Mesendoderm (in vitro differentiated cells): ENCODE measurements at regions not wholly inside any gene's neighbourhood (a gene's known extent, or its start where the extent isn't known, plus 50 kb on each side); places are given as distances from the start of the nearest gene placed in this dataset.

Experiments
- DNase-seq: peaks from one replicate; pipeline ENCODE4 v3.0.0; 2013
- H2AK5ac ChIP-seq: 2 replicates; pipeline ENCODE4 v1.6.1; 2013; ENCODE audit warnings: low read length, inconsistent platforms
- H2BK120ac ChIP-seq: 2 replicates; pipeline ENCODE4 v1.6.1; 2013; ENCODE audit warnings: low read depth, mild to moderate bottlenecking, low read length, moderate library complexity, mixed read lengths
- H2BK15ac ChIP-seq: replicated peaks from 2 replicates; pipeline ENCODE4 v1.6.1; 2013; ENCODE audit warnings: low read depth, mild to moderate bottlenecking, moderate library complexity
- H2BK5ac ChIP-seq: 2 replicates; pipeline ENCODE4 v1.6.1; 2013; ENCODE audit warnings: low read length, inconsistent platforms
- H3K18ac ChIP-seq: 2 replicates; pipeline ENCODE4 v1.6.1; 2013; ENCODE audit warnings: mild to moderate bottlenecking, low read length, mixed read lengths
- H3K23ac ChIP-seq: one replicate; pipeline ENCODE4 v1.6.1; 2013; ENCODE audit warnings: low read length
- H3K27ac ChIP-seq: 2 replicates; pipeline ENCODE4 v1.5.1; 2013; ENCODE audit warnings: low read depth, mild to moderate bottlenecking, inconsistent platforms, low read length, moderate library complexity
- H3K27me3 ChIP-seq: 2 replicates; pipeline ENCODE4 v1.6.1; 2013; ENCODE audit warnings: low read length, control low read depth, mild to moderate bottlenecking, inconsistent platforms; ENCODE audit not compliant: insufficient read depth, poor library complexity
- H3K36me3 ChIP-seq: 2 replicates; pipeline ENCODE4 v1.6.1; 2013; ENCODE audit warnings: low read length, inconsistent platforms; ENCODE audit not compliant: control insufficient read depth, insufficient read depth
- H3K4ac ChIP-seq: one replicate; pipeline ENCODE4 v1.6.1; 2013; ENCODE audit warnings: low read depth, mild to moderate bottlenecking, low read length, moderate library complexity
- H3K4me1 ChIP-seq: 2 replicates; pipeline ENCODE4 v1.6.1; 2013; ENCODE audit warnings: low read depth, low read length, inconsistent platforms; ENCODE audit not compliant: control insufficient read depth
- H3K4me2 ChIP-seq: 2 replicates; pipeline ENCODE4 v1.6.1; 2013; ENCODE audit warnings: low read length
- H3K4me3 ChIP-seq: 2 replicates; pipeline ENCODE4 v1.5.1; 2013; ENCODE audit warnings: mild to moderate bottlenecking, low read length
- H3K56ac ChIP-seq: one replicate; pipeline ENCODE4 v1.6.1; 2013; ENCODE audit warnings: low read length
- H3K79me1 ChIP-seq: 2 replicates; pipeline ENCODE4 v1.6.1; 2013; ENCODE audit warnings: low read length, inconsistent platforms
- H3K79me2 ChIP-seq: 2 replicates; pipeline ENCODE4 v1.6.1; 2013; ENCODE audit warnings: mild to moderate bottlenecking, low read length; ENCODE audit not compliant: control insufficient read depth, insufficient read depth
- H3K9ac ChIP-seq: 2 replicates; pipeline ENCODE4 v1.6.1; 2013; ENCODE audit warnings: low read length, inconsistent platforms
- H4K5ac ChIP-seq: one replicate; pipeline ENCODE4 v1.6.1; 2013; ENCODE audit warnings: low read length
- H4K8ac ChIP-seq: one replicate; pipeline ENCODE4 v1.6.1; 2013; ENCODE audit warnings: low read depth, mild to moderate bottlenecking, control low read depth, low read length, moderate library complexity
- WGBS: extraction: QIAGEN DNeasy Blood & Tissue Kit; methylation state at CpG from one replicate; pipeline ENCODE4 v1.1.7; 2013; ENCODE audit warnings: low lambda C conversion rate, missing lambda C conversion rate; ENCODE audit not compliant: insufficient coverage; ENCODE audit errors: extremely low coverage; 5-methylcytosine and 5-hydroxymethylcytosine counted together

DNA sequence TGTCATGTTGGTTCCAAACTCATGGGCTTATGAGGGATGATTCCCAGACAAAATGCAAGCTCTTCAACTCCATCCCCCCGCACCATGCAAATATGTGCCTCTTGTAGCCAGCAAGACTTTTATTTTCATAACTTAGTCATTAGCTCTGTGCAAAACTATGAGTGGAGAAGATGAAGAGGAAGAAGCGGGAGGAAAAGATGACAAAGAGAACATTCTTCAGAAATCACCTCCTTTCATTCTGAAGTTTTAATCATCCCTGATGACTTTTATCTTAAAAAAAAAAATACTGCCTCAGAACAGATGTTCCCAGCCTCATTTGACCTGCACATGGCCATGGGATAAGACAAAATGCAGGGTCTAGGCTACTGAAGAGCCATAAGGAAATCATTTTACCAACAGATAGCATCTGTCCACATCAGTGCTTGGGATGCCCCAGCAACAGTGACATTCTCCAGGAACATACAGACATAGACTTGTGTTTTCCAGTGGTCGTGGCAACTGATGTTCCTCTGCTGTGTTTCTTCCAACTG lies 145.5 kb downstream of the WNT5A start:
- H3K4me3 ChIP-seq: no peak overlapping the region
- H2BK5ac ChIP-seq: no peak overlapping the region
- no peaks in the 10 kb centered on the region for H3K79me2 ChIP-seq
- H2BK15ac ChIP-seq: no peak overlapping the region
- H4K8ac ChIP-seq: no peak overlapping the region
- H3K9ac ChIP-seq: no peak overlapping the region
- no peak overlapping the region for H2BK120ac ChIP-seq
- WGBS: no CpG with 5 or more reads among the region's 3 CpGs
- H3K27ac ChIP-seq: no peak overlapping the region
- no peak overlapping the region for H3K4ac ChIP-seq
- no peak overlapping the region for H4K5ac ChIP-seq
- no peak overlapping the region for H3K18ac ChIP-seq
- H3K56ac ChIP-seq: no peak overlapping the region
- no peaks in the 10 kb centered on the region for H3K36me3 ChIP-seq
- H3K4me1 ChIP-seq: peaks cover 3% of the 10 kb centered on the region
- H3K79me1 ChIP-seq: no peaks in the 10 kb centered on the region
- H3K27me3 ChIP-seq: no peaks in the 10 kb centered on the region
- no peak overlapping the region for H3K23ac ChIP-seq
- no peak overlapping the region for H3K4me2 ChIP-seq
- peak; percentile 27 for DNase-seq
- no peak overlapping the region for H2AK5ac ChIP-seq

DNA sequence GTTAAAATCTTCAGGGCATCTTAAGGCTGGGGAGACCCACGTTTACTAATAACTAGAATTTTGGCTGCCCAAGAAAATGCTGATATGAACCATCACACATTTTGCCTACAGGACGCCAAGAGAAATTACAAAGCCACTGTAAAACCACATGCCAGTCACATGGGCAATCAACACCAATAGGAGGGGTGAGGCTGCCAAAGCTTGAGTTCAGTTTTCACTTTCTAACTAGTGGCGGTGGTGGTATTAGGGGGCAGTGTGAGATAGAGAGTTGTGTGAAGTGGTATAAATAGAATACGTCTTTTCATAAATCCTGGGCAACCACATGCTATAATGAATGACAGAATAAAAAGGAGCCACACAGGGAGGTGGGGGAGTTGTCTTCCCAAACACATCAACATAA lies 147.3 kb downstream of the WNT5A start:
- H3K56ac ChIP-seq: no peak overlapping the region
- no CpG with 5 or more reads among the region's 4 CpGs for WGBS
- no peak overlapping the region for H3K4me2 ChIP-seq
- no peaks in the 10 kb centered on the region for H3K79me1 ChIP-seq
- H3K4me3 ChIP-seq: no peak overlapping the region
- no peak overlapping the region for H3K23ac ChIP-seq
- H3K4ac ChIP-seq: no peak overlapping the region
- H2BK120ac ChIP-seq: no peak overlapping the region
- no peak for DNase-seq
- no peak overlapping the region for H4K5ac ChIP-seq
- peaks cover 3% of the 10 kb centered on the region for H3K4me1 ChIP-seq
- no peak overlapping the region for H3K27ac ChIP-seq
- no peak overlapping the region for H2BK15ac ChIP-seq
- no peaks in the 10 kb centered on the region for H3K27me3 ChIP-seq
- H3K18ac ChIP-seq: no peak overlapping the region
- H4K8ac ChIP-seq: no peak overlapping the region
- H3K79me2 ChIP-seq: no peaks in the 10 kb centered on the region
- no peaks in the 10 kb centered on the region for H3K36me3 ChIP-seq
- no peak overlapping the region for H3K9ac ChIP-seq
- no peak overlapping the region for H2BK5ac ChIP-seq
- no peak overlapping the region for H2AK5ac ChIP-seq

DNA sequence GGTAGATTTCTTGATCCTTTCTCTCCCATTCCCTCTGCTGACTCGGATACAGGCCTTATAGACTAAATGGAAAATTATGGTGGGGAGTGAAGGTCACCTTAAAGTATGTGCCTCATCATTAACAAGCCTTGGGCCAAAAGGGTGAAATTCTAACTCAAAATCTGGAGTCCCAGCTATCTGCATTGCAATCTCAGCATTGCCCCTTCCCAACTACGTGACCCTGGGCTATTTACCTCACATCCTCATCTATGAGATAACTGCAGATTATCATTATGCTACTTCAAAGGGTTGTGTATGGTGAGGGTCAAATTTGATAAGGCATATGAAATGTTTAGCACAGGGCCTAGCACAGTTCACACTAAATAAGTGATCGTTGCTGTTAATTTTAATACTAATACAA lies 147.7 kb downstream of the WNT5A start:
- DNase-seq: no peak
- WGBS: no CpG with 5 or more reads among the region's 3 CpGs
- Histone ChIP-seq H3K56ac (no peak overlapping the region), H3K27ac (no peak overlapping the region), H3K9ac (no peak overlapping the region), H3K79me1 (no peaks in the 10 kb centered on the region), H3K4me3 (no peak overlapping the region), H2BK5ac (no peak overlapping the region), H2AK5ac (no peak overlapping the region), H2BK15ac (no peak overlapping the region), H4K5ac (no peak overlapping the region), H4K8ac (no peak overlapping the region), H3K4me2 (no peak overlapping the region), H3K18ac (no peak overlapping the region), H3K4ac (no peak overlapping the region), H2BK120ac (no peak overlapping the region), H3K36me3 (no peaks in the 10 kb centered on the region), H3K23ac (no peak overlapping the region), H3K27me3 (no peaks in the 10 kb centered on the region), H3K4me1 (peaks cover under 1% of the 10 kb centered on the region), H3K79me2 (no peaks in the 10 kb centered on the region)

DNA sequence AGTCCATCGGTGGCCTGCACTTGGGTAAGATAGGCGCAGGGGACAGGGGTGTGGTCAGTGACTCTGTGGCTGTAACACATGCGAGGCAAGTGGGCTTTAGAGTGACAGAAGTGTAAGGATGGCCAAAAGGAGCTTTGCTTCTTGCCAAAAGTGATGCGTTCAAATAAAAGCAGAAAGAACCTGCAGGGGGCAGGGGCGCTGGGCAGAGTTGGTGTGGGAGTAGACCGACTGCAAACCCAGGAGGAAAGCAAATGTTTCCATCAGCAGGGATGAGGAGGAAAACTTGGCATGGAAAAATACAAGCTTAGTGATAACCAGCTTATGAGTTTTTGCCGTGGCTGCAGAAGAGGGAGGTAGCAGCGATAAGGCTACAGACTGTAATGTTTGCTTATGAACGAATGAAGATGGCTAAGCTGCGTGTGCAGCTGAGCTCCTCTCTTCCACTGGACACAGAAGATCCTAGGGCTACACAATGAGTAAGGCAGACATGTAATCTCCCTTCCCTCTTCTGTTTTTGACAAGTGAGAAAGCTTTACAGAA lies 149.4 kb downstream of the WNT5A start:
- Histone ChIP-seq H3K4me1 (no peaks in the 10 kb centered on the region), H4K8ac (no peak overlapping the region), H4K5ac (no peak overlapping the region), H3K79me2 (no peaks in the 10 kb centered on the region), H3K27me3 (no peaks in the 10 kb centered on the region), H3K27ac (no peak overlapping the region), H3K56ac (no peak overlapping the region), H2BK120ac (no peak overlapping the region), H2AK5ac (no peak overlapping the region), H3K4me2 (no peak overlapping the region), H3K4ac (no peak overlapping the region), H3K9ac (no peak overlapping the region), H3K23ac (no peak overlapping the region), H2BK15ac (no peak overlapping the region), H2BK5ac (no peak overlapping the region), H3K18ac (no peak overlapping the region), H3K79me1 (no peaks in the 10 kb centered on the region), H3K4me3 (no peak overlapping the region), H3K36me3 (no peaks in the 10 kb centered on the region)
- WGBS: no CpG with 5 or more reads among the region's 10 CpGs
- no peak for DNase-seq

GRCh38 chr3:55333923-55334322 lies 153.2 kb downstream of the WNT5A start:
- Histone ChIP-seq H3K79me1 (no peaks in the 10 kb centered on the region), H3K56ac (no peak overlapping the region), H3K4me3 (no peak overlapping the region), H3K9ac (no peak overlapping the region), H2BK5ac (no peak overlapping the region), H4K5ac (no peak overlapping the region), H2BK15ac (no peak overlapping the region), H3K23ac (no peak overlapping the region), H3K4ac (no peak overlapping the region), H3K36me3 (no peaks in the 10 kb centered on the region), H3K27me3 (no peaks in the 10 kb centered on the region), H2BK120ac (no peak overlapping the region), H3K4me1 (no peaks in the 10 kb centered on the region), H3K27ac (no peak overlapping the region), H3K4me2 (no peak overlapping the region), H3K79me2 (no peaks in the 10 kb centered on the region), H4K8ac (no peak overlapping the region), H2AK5ac (no peak overlapping the region), H3K18ac (no peak overlapping the region)
- no peak for DNase-seq

DNA sequence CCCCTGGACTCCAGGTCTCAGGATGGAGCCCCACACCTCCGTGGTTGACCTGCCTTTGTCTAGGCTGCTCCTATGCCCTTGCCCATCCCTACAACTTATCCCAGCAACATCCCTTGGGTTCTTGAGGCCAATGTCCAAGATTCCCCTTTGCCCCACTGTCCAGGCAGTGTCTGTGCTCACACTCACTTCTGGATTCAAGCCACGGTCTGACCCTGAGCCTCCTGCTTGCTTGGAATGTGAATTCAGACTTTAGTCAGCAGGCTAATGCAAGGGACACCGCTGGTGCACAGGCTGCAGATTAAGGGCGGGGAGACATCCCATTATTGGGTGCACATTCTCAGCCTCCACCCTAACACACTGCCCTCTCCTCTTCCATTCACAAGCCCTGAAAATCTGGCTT lies 154.1 kb downstream of the WNT5A start:
- no peaks in the 10 kb centered on the region for H3K27me3 ChIP-seq
- H2BK5ac ChIP-seq: no peak overlapping the region
- no peak overlapping the region for H2AK5ac ChIP-seq
- H3K79me1 ChIP-seq: no peaks in the 10 kb centered on the region
- no peak for DNase-seq
- H3K56ac ChIP-seq: no peak overlapping the region
- H3K18ac ChIP-seq: no peak overlapping the region
- no peak overlapping the region for H4K8ac ChIP-seq
- H3K4me1 ChIP-seq: no peaks in the 10 kb centered on the region
- H3K4me3 ChIP-seq: no peak overlapping the region
- no peak overlapping the region for H3K4ac ChIP-seq
- no peak overlapping the region for H3K23ac ChIP-seq
- H3K36me3 ChIP-seq: no peaks in the 10 kb centered on the region
- no peak overlapping the region for H3K4me2 ChIP-seq
- H3K79me2 ChIP-seq: no peaks in the 10 kb centered on the region
- no CpG with 5 or more reads among the region's 4 CpGs for WGBS
- no peak overlapping the region for H3K9ac ChIP-seq
- no peak overlapping the region for H2BK15ac ChIP-seq
- H3K27ac ChIP-seq: no peak overlapping the region
- H4K5ac ChIP-seq: no peak overlapping the region
- H2BK120ac ChIP-seq: no peak overlapping the region
